Prostate gland (tissue), 2 donors: ENCODE measurements at regions not wholly inside any gene's neighbourhood (a gene's known extent, or its start where the extent isn't known, plus 50 kb on each side); places are given as distances from the start of the nearest gene placed in this dataset.

Source experiments
- CTCF ChIP-seq, 4 experiments: fragments of 200-600 bp in 2 of 4; fragments of 450-650 bp in 2 of 4; sonication (generic) in 2 of 4; IDR thresholded peaks; 1 replicate in 3 of 4; 2 replicates in 1 of 4; pipeline ENCODE4 v1.5.1; 2016 to 2019; ENCODE audit warnings: antibody characterized with exemption in 4 of 4, mild to moderate bottlenecking in 2 of 4, moderate library complexity in 2 of 4
- POLR2A ChIP-seq: fragments of 450-650 bp; IDR thresholded peaks from one replicate; pipeline ENCODE4 v1.6.1; 2016; ENCODE audit warnings: antibody characterized with exemption, mild to moderate bottlenecking

- TF ChIP-seq CTCF (IDR thresholded peaks at IDR 0.05), result no peak
- TF ChIP-seq POLR2A, result no peak
Observed at GRCh38 chr18:76149734-76150133, 345.3 kb downstream of the ZNF516 start.
